ENCODE measurements at regions not wholly inside any gene's neighbourhood (a gene's known extent, or its start where the extent isn't known, plus 50 kb on each side); places are given as distances from the start of the nearest gene placed in this dataset.

- no peak for TF ChIP-seq CEBPB (IDR thresholded peaks at IDR 0.05; ENCODE audit: low read depth, low read length)
- TF ChIP-seq CTCF (conservative IDR thresholded peaks at IDR 0.05; ENCODE audit: low read depth, low read length): no peak
These were observed 76.3 kb upstream of the COX20 start for GRCh38 chr1:244759158-244759557.

Data from IMR-90 (cell line).